ENCODE measurements at regions not wholly inside any gene's neighbourhood (a gene's known extent, or its start where the extent isn't known, plus 50 kb on each side); places are given as distances from the start of the nearest gene placed in this dataset.

GRCh38 chr3:22615790-22616189 lies 587.3 kb upstream of the UBE2E2 start:
- no peak overlapping the region for H3K27ac ChIP-seq
- no peaks in the 10 kb centered on the region for H3K36me3 ChIP-seq
- H3K4me1 ChIP-seq, result no peaks in the 10 kb centered on the region
- no peaks in the 10 kb centered on the region for H3K9me3 ChIP-seq
- no peaks in the 10 kb centered on the region for H3K27me3 ChIP-seq
- H3K4me3 ChIP-seq, result no peak overlapping the region
- TF ChIP-seq, protein P1, sequence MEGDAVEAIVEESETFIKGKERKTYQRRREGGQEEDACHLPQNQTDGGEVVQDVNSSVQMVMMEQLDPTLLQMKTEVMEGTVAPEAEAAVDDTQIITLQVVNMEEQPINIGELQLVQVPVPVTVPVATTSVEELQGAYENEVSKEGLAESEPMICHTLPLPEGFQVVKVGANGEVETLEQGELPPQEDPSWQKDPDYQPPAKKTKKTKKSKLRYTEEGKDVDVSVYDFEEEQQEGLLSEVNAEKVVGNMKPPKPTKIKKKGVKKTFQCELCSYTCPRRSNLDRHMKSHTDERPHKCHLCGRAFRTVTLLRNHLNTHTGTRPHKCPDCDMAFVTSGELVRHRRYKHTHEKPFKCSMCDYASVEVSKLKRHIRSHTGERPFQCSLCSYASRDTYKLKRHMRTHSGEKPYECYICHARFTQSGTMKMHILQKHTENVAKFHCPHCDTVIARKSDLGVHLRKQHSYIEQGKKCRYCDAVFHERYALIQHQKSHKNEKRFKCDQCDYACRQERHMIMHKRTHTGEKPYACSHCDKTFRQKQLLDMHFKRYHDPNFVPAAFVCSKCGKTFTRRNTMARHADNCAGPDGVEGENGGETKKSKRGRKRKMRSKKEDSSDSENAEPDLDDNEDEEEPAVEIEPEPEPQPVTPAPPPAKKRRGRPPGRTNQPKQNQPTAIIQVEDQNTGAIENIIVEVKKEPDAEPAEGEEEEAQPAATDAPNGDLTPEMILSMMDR (IDR thresholded peaks at IDR 0.05), result no peak
- DNase-seq (ENCODE audit: low spot score), result no peak

- TF ChIP-seq, protein P1 (IDR thresholded peaks at IDR 0.05), result no peak
- no peaks in the 10 kb centered on the region for H3K4me1 ChIP-seq
- no peak for DNase-seq (ENCODE audit: low spot score)
- no peak overlapping the region for H3K27ac ChIP-seq
- no peaks in the 10 kb centered on the region for H3K36me3 ChIP-seq
- no peak overlapping the region for H3K4me3 ChIP-seq
- H3K27me3 ChIP-seq, result no peaks in the 10 kb centered on the region
- H3K9me3 ChIP-seq, result no peaks in the 10 kb centered on the region
Measured at GRCh38 chr3:22617372-22617771, 585.8 kb upstream of the UBE2E2 start.

DNA sequence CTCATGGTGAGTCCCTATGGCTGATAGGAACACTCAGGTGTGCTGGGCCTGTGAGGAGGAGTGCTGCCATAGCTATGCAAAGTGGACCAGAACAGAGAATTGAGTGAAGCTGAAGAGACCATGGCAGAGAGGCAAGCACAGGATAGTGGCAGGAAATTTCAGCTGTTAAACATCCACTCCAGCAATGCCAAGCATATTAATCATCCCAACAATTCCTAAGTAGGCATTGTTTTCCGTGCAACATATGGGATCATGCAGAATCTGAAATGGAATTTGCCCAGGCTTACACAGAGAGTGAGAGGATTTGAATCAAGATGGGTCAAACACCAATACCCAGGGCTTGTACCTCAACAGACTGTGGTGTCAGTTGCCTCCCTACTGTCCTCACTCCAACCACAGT lies 582.6 kb upstream of the UBE2E2 start:
- TF ChIP-seq, protein P1 (IDR thresholded peaks at IDR 0.05), result no peak

GRCh38 chr3:22621205-22621809 lies 581.8 kb upstream of the UBE2E2 start:
- Histone ChIP-seq H3K27ac (no peak overlapping the region), H3K9me3 (peaks cover 0 to 2% of the 10 kb centered on the region in 2 donors), H3K36me3 (no peaks in the 10 kb centered on the region), H3K4me3 (no peak overlapping the region), H3K4me1 (no peaks in the 10 kb centered on the region), H3K27me3 (no peaks in the 10 kb centered on the region)
- DNase-seq (ENCODE audit: low spot score), result no peak
- TF ChIP-seq, protein P1 (IDR thresholded peaks at IDR 0.05), result no peak

More for the DNA sequence above, 582.6 kb upstream of the UBE2E2 start:
- Histone ChIP-seq H3K4me3 (no peak overlapping the region), H3K4me1 (no peaks in the 10 kb centered on the region), H3K27me3 (no peaks in the 10 kb centered on the region), H3K27ac (no peak overlapping the region), H3K9me3 (no peaks in the 10 kb centered on the region), H3K36me3 (no peaks in the 10 kb centered on the region)
- DNase-seq (ENCODE audit: low spot score), result no peak

GRCh38 chr3:22627993-22628499 lies 575.1 kb upstream of the UBE2E2 start:
- TF ChIP-seq, protein P1 (IDR thresholded peaks at IDR 0.05), result no peak
- DNase-seq (ENCODE audit: low spot score), result no peak
- no peaks in the 10 kb centered on the region for H3K36me3 ChIP-seq
- H3K4me3 ChIP-seq, result no peak overlapping the region
- no peak overlapping the region for H3K27ac ChIP-seq
- H3K27me3 ChIP-seq, result no peaks in the 10 kb centered on the region
- H3K4me1 ChIP-seq, result no peaks in the 10 kb centered on the region
- peaks cover 0 to 9% of the 10 kb centered on the region in 2 donors for H3K9me3 ChIP-seq

GRCh38 chr3:22632536-22632935 lies 570.6 kb upstream of the UBE2E2 start:
- Histone ChIP-seq H3K36me3 (no peaks in the 10 kb centered on the region), H3K27ac (no peak overlapping the region), H3K9me3 (peaks cover 0 to 11% of the 10 kb centered on the region in 2 donors), H3K4me3 (no peak overlapping the region), H3K27me3 (no peaks in the 10 kb centered on the region), H3K4me1 (no peaks in the 10 kb centered on the region)
- TF ChIP-seq, protein P1 (IDR thresholded peaks at IDR 0.05), result no peak
- DNase-seq (ENCODE audit: low spot score), result no peak
